C1 segment of cervical spinal cord (tissue), 14 donors: ENCODE measurements at regions not wholly inside any gene's neighbourhood (a gene's known extent, or its start where the extent isn't known, plus 50 kb on each side); places are given as distances from the start of the nearest gene placed in this dataset.
"Not testable (repeated sequence)": the region's sequence is repeated elsewhere in the genome, so short reads cannot be mapped to it uniquely, and the experiment has no call there.

ENCODE experiments used
- DNase-seq, 14 donors: peaks; one replicate each; lab custom pipeline; 2025; lab: John Stamatoyannopoulos, UW

DNA sequence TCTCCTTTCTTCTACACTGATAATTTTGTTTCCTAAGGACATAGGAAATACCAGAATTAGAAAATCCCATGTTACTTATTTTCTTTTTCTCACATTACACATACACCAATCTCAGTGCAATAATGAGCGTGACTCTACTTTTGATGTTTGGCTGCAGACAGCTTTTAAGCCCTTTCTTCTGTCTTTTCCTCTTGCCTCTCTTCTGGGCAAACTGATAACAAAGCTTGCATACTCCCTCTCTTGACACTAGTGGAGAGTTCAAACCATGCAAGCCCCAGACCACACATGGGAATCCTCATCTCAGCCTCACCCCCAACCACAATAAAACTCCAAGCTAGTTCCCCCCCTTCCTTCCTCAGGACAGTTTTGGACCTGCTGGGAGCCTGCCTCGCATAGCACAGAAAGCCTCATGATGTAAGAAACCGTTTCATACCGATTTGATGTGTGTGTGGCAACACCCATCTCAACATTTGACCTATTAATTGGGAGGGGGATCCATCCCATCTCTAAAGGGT lies 161.9 kb downstream of the EMP1 start:
- DNase-seq, result no peak

DNA sequence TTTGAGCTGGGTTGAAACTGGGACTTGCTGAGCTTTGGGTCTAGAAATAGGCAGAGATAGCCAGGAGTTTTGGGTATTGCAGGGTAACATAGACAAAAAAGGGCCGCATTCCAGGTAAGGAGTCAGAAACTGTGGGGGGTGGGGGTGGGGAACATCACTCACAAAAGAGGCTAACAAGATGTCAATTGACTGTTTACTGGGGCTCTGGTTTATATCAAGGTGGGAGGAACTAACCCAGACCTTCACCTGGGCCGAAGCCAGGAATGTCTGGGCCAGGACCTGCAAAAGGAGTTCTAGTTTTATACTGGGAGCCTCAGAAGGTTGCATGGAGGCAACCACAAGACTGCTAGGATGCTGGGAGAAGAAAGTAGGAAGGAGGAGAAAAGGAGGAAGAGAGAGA lies 154.4 kb downstream of the EMP1 start:
- no peak for DNase-seq

DNA sequence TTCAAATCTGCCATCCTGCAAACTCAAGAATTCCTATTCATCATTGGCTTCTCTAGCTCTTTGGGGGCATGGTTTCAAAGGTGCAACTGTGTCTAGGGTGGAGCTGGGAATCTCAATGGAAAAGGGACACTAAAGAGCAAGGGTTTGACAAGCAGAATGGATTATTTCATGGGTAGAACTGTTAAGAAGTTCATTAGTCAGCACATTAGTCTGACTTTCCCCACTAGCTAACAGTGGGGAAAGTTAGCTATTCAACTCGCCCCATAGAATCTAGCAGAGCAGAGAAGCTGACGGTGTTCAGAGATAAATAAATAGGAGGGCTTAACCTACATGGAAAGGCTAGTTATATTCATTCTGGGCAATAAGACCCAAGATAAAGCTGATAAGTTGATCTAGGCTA lies 153.9 kb downstream of the EMP1 start:
- DNase-seq, result no peak

DNA sequence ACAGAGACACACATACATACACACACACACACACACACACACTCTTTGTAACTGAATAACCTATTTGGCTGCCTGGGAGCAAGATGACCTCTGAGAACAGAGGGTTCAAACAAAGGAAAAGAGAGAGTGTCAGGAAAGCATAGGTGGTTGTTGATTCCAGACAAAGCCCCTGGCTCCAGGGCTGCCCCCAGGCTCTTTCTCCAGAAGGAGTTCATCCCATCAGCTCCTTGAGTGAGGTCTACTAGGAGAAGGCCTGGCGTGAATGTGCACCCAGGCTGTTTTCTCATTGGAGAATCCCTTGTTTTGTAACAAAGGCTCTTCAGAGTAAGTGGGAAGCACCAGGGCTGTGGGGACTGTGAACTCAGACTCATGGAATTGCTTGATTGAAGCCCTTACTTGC lies 151.9 kb downstream of the EMP1 start:
- no peak for DNase-seq

DNA sequence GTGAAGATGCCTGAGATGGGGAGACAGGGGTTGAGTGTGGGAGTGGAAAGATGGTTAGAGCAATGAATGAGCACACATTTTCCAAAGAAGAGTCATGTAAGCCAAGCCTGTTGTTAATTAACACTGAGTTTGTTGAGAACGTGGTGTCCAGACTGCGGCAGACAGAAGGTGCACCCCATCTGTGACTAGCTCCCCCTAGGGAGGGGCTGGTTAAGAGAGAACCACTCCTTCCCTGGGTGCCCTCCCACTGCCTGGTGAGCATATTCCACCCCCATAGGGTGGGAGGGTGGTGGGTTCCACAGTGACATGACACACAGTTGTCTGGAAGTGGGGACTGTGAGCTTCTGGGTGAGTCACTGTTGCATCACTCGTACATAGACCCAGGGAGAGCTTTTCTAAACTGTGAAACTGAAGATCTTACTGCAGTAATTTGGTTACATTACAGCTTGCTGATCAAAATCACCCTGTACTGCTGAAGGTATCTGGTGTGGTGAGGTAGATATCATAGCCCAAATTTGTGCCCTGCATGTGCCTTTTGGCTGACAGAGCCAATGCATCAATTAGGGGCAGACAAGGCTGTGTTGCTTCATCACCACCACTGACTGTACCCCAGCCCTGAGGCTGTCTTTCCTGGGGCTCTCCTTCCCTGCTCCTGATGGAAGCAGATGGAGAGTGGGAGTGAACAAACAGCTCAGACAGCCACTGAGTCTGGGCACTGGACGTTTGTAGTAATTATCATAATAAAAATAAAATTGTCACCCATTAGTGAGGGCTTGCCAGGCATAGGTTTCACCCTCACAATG lies 150.9 kb downstream of the EMP1 start:
- no peak for DNase-seq

DNA sequence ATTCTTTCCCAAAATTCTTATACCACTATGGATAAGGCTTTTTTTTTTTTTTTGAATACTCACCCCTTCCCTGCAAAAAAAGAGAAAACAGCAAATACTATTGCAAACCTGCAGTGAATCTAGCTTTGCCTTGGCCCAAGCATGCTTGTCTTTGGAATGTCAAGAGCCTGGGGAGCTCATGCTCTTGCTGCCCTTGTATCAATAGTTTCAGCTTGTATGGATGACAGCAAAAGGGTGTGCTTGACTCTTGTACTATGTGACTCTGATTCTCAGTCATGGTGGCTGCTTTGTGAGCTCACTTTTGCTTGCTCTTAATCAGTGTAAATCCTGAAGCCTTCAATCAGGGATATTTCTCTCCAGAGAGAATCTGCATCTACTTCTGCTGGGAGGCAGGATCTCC lies 149.2 kb downstream of the EMP1 start:
- DNase-seq, result no peak

DNA sequence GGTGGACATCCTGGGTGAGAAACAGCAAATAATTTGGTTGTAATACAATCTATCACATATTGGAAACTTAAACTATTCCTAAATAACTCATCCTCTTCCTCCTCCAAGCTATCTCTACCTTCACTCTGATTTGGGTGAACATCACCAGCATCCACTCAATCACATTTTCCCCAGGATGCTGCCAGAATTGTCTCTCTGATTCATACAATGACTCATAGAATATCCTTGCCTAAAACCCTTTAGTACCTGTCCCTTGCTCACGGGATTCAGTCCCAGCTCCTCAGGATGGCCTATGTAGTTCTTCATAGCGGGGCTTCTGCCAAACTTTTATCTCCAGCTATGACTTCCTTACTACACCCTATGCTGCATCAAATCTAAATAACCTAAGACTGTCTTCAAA lies 146.8 kb downstream of the EMP1 start:
- no peak for DNase-seq

DNA sequence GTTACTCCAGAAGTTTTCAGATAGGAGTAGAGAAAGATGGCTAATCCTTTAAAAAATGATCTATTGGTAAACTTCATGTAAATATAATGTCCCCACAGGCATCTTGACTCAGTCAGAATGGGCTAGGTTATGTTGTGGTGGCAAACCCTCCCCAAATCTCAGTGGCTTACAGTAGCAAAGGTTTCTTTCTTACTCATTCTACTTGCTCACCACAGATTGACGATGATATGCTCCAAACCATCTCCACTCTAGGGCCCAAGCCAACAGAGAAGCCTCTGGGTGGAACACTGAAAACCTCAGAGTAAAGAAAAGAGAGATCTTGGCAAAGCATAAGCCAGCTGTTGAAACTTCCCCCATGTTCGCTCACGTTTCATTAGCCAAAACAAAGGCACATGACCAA lies 146.4 kb downstream of the EMP1 start:
- DNase-seq, result no peak

DNA sequence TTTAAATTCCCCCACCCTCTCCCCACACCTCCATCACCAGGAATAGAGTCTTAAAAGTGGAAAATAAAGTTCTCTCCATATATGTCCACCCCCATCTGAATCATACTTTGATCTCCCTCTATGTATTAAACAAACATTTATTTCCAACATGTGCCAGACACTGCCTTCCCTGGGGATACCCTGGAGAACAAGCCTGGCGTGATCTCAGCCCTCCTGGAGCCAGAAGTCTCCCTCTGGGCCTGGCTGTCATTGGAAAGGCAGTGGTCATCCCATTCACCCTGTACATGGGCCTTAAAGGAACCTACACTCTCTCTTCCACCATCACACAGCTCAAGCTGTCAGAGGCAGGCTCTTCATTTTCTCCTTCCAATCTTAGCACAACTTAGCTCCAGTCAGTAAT lies 143.6 kb downstream of the EMP1 start:
- DNase-seq, result no peak

DNA sequence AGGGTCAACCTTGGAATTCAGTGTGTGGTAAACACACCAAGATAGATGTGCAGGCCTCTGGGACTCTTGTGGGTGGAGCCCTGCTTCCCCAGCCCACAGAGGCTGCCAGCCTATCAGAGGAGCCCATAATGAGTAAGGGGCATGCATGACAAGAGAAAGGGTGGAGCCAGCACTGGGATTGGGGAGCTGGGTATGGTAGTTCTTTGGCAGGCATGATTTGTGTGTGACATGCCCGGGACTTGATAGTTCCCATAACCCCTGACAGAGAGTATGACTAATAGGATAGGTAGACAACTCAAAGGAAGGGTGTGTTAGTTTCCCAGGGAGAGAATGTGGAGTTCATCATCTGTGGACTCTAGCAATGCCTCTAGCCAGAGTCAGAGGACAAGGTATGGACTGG lies 143.0 kb downstream of the EMP1 start:
- no peak for DNase-seq

DNA sequence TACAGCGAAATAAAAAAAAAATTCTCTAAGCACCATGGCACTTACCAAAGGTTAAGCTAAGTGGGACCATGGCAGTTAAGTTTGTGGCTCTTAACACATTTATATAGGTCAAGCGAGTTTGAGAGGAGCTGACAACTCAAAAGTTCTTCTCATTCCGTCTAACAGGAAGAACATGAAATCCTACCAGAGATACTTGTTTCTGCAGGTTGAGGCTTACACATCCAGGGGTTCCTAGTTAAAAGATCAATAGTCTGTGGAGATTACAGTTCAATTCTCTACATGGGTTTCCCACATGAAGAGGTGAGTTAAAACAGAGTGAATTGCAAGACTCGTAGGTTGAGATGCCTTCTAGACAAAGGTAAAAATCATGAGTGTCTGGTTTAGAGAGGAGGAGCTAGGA lies 142.6 kb downstream of the EMP1 start:
- DNase-seq, result no peak

DNA sequence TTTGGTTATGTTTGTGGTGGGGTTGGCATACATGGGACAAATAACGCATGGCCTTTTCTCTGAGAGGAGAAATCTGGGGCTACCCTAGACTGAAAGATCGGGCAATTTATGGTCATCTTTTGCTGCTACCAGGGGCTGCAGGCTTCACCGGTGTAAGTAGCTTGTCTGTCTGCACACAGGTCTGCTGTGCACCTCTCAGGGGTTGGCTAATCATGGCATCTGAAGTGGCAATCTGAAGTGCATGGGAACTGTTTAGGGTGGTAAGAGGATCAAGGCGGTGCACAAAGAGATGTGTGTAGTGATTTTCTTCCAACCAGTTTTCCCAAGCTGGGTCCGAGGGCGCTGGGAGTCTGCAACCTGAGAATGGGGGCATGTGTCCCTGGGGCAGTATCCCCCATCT lies 141.3 kb downstream of the EMP1 start:
- no peak for DNase-seq

DNA sequence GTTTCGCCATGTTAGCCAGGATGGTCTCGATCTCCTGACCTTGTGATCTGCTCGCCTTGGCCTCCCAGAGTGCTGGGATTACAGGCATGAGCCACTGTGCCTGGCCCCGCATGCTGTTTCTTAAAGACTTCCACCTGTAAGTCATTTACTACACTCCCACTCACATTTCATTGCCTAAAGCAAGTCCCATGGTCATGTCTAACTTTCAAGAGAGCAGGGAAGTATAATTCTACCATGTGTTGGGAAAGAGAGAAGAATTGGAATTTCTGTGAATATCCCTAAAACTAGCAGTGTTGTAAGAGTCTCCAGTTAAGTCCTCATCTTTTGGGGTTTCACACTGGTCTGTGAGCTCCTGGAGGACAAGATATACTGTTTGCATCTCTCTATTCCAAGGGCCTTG lies 139.7 kb downstream of the EMP1 start:
- no peak for DNase-seq

DNA sequence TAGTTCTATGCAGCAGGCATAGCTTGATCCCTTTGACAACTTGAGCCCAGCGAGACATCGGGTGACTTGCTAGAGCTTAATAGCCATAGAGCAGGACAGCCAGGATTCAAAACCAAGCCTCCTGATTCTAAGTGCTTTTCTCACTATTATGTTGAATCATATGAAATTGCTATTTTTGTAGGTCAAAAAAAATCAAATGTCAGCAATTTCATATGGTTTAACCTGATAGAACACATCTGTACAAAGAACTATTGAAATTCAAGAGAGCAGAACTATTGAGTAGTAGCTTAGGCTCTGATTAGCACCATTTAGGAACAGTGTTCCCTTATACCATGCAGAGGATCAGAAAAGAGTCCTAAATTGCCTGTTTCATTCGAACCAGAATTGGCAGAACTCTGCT lies 132.0 kb downstream of the EMP1 start:
- DNase-seq, result no peak

DNA sequence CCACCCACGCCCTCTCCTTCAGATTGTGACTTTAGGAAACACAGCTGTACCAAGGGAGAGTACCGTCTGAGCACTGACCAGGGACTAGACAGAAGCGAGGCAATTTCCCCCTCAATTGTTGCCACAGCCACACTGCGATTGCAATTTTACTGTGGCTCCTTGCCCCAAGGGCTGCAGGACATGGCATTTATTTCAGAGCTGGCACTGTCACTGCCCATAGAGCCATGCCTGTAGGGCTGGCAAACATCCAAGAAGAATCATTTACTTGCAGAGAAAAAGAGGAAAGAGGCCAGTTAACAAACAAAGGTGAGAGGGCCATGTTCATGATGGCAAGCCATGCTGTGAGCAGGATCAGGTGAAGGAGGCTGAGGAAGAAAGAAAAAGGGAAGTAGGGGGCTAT lies 129.6 kb downstream of the EMP1 start:
- DNase-seq, result no peak

DNA sequence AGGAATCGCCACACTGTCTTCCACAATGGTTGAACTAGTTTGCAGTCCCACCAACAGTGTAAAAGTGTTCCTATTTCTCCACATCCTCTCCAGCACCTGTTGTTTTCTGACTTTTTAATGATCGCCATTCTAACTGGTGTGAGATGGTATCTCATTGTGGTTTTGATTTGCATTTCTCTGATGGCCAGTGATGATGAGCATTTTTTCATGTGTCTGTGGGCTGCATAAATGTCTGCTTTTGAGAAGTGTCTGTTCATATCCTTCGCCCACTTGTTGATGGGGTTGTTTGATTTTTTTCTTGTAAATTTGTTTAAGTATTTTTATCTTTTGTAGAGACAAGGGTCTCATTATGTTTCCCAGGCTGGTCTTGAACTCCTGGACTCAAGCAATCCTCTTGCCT lies 128.5 kb downstream of the EMP1 start:
- DNase-seq, result not testable (repeated sequence)

DNA sequence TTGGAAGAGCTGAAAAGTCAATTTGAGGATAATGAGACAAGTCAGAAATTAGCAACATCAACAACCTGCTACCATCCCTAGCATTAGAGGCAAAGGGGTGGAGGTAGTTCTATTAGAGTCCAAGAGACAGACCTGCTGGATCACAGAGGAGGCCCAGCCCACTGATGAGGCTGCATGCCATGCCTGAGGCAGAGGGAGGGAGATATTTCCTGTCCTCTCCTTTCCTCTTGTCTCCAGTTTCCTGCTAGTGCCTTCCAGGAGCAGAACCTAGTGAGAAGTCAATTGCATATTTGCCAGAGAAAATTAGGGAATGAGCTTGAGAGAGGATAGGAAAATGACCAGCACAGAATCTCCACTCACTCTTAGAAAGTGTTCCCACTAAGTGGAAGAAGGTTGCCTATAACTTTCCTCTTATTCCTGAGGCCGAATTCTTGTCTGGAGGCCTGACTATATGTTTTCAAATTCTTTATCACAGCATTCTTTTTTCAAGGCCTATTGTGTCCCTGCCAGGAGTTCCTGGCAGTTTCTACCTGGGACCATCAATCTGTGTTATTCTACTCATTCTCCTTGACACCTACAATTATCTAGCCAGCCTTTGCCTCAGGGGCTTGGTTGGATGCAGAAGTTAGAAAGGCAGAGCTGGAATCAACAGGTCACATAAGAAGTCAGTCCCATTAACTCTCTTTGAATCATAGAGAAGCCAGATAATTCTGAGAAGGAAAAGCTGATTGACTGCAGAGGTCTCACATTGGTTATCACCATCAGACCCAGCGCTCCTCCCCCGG lies 121.9 kb downstream of the EMP1 start:
- DNase-seq, result no peak

DNA sequence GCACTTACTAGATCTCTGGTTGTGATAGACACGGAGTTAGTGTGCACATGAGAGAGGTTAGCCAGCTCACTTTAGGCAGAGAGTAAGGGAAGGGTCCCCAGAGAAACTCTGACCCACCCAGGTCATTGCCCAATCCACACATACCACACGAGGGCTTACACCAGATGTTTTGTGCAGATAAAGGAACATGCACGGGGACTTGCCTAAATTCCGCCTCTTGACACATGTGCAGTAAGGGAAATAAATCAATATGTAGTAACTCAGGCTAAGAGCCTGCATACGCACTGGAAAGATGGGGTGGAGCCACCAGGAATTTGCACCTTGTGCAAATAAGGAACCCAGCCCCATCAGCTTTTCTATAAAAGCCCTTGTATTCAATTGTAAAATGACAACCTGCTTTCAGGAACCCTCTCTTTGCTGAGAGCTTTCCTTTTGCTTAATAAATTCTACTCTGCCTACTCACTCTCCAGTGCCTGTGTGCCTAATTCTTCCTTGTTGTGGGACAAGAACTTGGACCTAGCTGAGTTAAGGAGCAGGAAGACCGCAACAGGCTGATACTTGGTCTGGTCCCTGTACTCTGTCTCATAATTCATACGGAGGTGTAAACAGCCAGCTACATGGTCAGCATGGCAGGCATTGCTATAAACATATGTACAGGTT lies 120.2 kb downstream of the EMP1 start:
- no peak for DNase-seq

DNA sequence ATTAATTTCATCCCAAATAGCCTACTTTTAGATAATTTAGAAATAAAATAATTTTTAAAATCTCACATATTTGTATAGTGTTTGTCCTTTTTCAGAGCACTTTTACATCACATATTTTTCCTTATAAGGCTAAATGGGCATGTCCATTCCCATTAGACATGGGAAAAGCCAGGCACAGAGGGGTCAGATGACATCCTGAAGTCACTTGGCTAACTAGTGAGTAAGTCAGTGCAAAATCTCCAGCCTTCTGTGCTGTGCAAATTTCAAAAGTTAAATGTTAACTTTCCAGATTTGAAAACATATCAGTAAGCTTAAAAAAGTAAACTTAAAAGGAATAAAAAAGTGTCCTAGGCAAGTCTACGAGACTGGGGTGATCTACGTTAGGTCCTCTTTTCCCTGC lies 117.4 kb downstream of the EMP1 start:
- DNase-seq, result no peak

DNA sequence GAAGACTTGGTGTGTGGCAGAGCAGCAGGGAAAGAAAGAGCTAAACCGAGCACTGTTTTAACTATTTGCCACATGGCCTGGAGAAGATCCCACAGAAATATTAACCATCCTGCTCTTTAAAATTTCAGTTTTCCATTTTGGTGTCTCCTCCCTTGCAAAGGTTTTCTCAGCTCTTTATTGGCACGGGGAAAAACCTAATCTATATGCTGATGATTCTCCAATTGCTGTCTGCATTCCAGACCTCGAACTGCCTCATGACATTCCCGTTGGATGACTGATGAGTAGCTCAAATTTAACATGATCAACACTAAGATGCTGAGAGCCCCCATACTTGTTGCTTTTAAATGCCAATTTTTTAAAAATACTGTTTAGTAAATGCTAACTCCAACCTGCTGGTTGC lies 115.0 kb downstream of the EMP1 start:
- no peak for DNase-seq

DNA sequence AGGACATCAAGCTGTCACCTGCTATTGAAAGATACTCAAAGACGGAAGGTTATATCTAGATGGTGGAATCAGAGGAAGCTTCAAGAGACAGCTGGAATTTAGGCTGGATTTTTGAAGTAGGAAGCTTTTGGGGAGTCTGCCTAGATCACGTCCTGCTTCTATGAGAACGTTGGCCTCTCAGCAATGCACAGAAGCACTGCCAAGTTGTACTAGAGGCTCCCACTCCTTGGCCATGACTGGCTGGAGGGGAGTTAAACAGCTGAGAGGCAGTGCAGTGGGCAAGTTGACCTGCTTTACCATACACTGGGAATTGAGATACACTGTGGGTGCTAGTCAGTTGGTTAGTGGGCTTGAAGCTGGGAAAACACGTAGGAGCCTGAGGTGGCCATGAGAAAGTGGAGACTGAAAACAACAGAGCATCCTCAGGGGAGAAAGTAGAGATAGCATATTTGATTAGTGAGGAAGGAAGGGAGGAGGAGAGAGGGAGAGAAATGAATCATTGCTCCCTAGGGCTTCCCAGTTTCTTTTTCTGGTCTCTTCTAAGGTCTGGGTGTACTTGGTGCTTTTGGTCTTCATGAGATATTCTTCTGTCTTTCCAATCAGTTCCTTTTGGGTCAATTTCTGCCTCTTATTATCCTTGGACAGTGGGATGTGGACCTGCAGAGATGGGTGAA lies 110.8 kb downstream of the EMP1 start:
- DNase-seq, result no peak

DNA sequence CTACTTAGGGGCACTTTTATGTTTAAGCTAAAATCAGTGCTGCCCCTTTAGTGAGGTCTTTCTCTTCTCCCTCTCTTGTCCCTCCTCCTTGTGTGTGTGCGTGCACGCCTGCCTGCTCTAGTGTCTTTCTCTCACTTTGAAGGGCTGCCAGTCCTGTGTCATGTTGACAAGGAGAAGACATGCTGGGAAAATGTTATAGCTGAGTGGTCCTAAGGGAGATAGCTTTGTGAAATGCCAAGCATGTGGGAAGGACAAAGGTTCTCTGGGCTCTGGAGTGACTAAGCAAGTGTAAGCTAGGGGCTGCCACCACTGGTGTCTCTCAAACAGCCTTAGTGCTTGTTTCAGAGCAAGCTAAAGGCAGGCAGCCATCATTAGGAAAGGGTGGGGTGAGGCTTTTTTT lies 108.4 kb downstream of the EMP1 start:
- DNase-seq, result no peak
